CD14-positive monocyte (primary cell): ENCODE measurements at regions not wholly inside any gene's neighbourhood (a gene's known extent, or its start where the extent isn't known, plus 50 kb on each side); places are given as distances from the start of the nearest gene placed in this dataset.

ENCODE experiments used
- DNase-seq, 3 donors: peaks; one replicate each; pipeline ENCODE4 v3.0.0-alpha.2; 2011 to 2022
- H2AFZ ChIP-seq: 2 replicates; pipeline ENCODE4 v1.6.0; 2012; ENCODE audit warnings: mild to moderate bottlenecking, low read depth, low read length, inconsistent platforms; ENCODE audit not compliant: insufficient read depth, poor library complexity, severe bottlenecking
- H3K27ac ChIP-seq, 2 donors: 1 replicate in 1 of 2; 2 replicates in 1 of 2; pipeline ENCODE4 v1.5.1; 2012 to 2013; ENCODE audit warnings: low read length in 2 of 2, control low read depth in 1 of 2, inconsistent platforms in 1 of 2, low read depth in 1 of 2, mild to moderate bottlenecking in 1 of 2
- H3K27me3 ChIP-seq, 2 donors: one replicate each; pipeline versions ENCODE4 v1.6.0 to v1.6.1; 2011 to 2013; ENCODE audit warnings: low read length in 2 of 2; ENCODE audit not compliant: control insufficient read depth in 2 of 2, insufficient read depth in 2 of 2
- H3K36me3 ChIP-seq, 2 donors: replicated peaks in 1 of 2; 1 replicate in 1 of 2; 2 replicates in 1 of 2; pipeline versions ENCODE4 v1.5.1 to v1.6.1; 2012 to 2013; ENCODE audit warnings: low read length in 2 of 2, control low read depth in 1 of 2, inconsistent platforms in 1 of 2, mild to moderate bottlenecking in 1 of 2; ENCODE audit not compliant: insufficient read depth in 2 of 2, control insufficient read depth in 1 of 2
- H3K4me1 ChIP-seq, 2 donors: 1 replicate in 1 of 2; 2 replicates in 1 of 2; pipeline versions ENCODE4 v1.5.1 to v1.6.1; 2012 to 2013; ENCODE audit warnings: low read length in 2 of 2, control low read depth in 1 of 2, inconsistent platforms in 1 of 2, mild to moderate bottlenecking in 1 of 2, moderate library complexity in 1 of 2; ENCODE audit not compliant: insufficient read depth in 2 of 2, control insufficient read depth in 1 of 2
- H3K4me2 ChIP-seq: replicated peaks from 2 replicates; pipeline ENCODE3; 2012; ENCODE audit warnings: low read length, moderate library complexity, mild to moderate bottlenecking; ENCODE audit not compliant: poor library complexity, severe bottlenecking; ENCODE audit errors: extremely low read depth
- H3K4me3 ChIP-seq, 3 experiments: fragments of 200-600 bp in 1 of 3; sonication (generic) in 1 of 3; replicated peaks in 1 of 3; 1 replicate in 2 of 3; 2 replicates in 1 of 3; pipeline ENCODE4 v1.5.1; 2011 to 2013; ENCODE audit warnings: low read length in 3 of 3, mild to moderate bottlenecking in 3 of 3, control low read depth in 2 of 3, low read depth in 2 of 3, inconsistent platforms in 1 of 3, moderate library complexity in 1 of 3
- H3K79me2 ChIP-seq: 2 replicates; pipeline ENCODE4 v1.6.0; 2012; ENCODE audit warnings: mild to moderate bottlenecking, control low read depth, inconsistent platforms, low read length, moderate library complexity; ENCODE audit not compliant: insufficient read depth
- H3K9ac ChIP-seq: 2 replicates; pipeline ENCODE4 v1.6.0; 2017; ENCODE audit warnings: low read length, mild to moderate bottlenecking; ENCODE audit not compliant: insufficient read depth, poor library complexity, severe bottlenecking
- H3K9me3 ChIP-seq, 2 donors: replicated peaks in 1 of 2; 1 replicate in 1 of 2; 2 replicates in 1 of 2; pipeline versions ENCODE4 v1.5.1 to v1.6.1; 2012 to 2013; ENCODE audit warnings: low read length in 2 of 2, control low read depth in 1 of 2; ENCODE audit not compliant: control insufficient read depth in 1 of 2, insufficient read depth in 1 of 2
- H4K20me1 ChIP-seq: 2 replicates; pipeline ENCODE4 v1.6.0; 2012; ENCODE audit warnings: mild to moderate bottlenecking, low read length, control low read depth, moderate library complexity; ENCODE audit not compliant: insufficient read depth
- H3K27ac Mint-ChIP-seq, 7 donors: one replicate each; pipeline ENCODE4 v1.8.0; 2020; ENCODE audit warnings: mild to moderate bottlenecking in 7 of 7, mixed read lengths in 7 of 7, moderate library complexity in 6 of 7, inconsistent platforms in 2 of 7
- H3K27me3 Mint-ChIP-seq, 3 donors: one replicate each; pipeline ENCODE4 v1.8.0; 2021 to 2022; ENCODE audit warnings: low read depth in 3 of 3, mild to moderate bottlenecking in 3 of 3, mixed read lengths in 3 of 3, moderate library complexity in 3 of 3, inconsistent platforms in 1 of 3
- H3K36me3 Mint-ChIP-seq, 2 donors: one replicate each; pipeline ENCODE4 v1.8.0; 2020; ENCODE audit warnings: mixed read lengths in 2 of 2, inconsistent platforms in 1 of 2, mild to moderate bottlenecking in 1 of 2
- H3K4me1 Mint-ChIP-seq: one replicate; pipeline ENCODE4 v1.8.0; 2020; ENCODE audit warnings: mild to moderate bottlenecking, mixed read lengths
- H3K4me3 Mint-ChIP-seq, 2 donors: one replicate each; pipeline ENCODE4 v1.8.0; 2020; ENCODE audit warnings: mild to moderate bottlenecking in 2 of 2, mixed read lengths in 2 of 2, moderate library complexity in 1 of 2
- H3K9me3 Mint-ChIP-seq, 7 donors: one replicate each; pipeline ENCODE4 v1.8.0; 2020 to 2022; ENCODE audit warnings: mixed read lengths in 7 of 7, mild to moderate bottlenecking in 6 of 7, moderate library complexity in 6 of 7, inconsistent platforms in 2 of 7
- CTCF ChIP-seq: fragments of 200-600 bp; IDR thresholded peaks from one replicate; pipeline ENCODE4 v1.8.0; 2022; ENCODE audit warnings: antibody characterized with exemption, mild to moderate bottlenecking
- WGBS: methylation state at CpG from one replicate; pipeline ENCODE4 v1.1.5; 2013; ENCODE audit warnings: missing lambda C conversion rate; ENCODE audit not compliant: insufficient coverage; 5-methylcytosine and 5-hydroxymethylcytosine counted together
- intact Hi-C, 2 donors: fragments of 100-400 bp; cut with micrococcal nuclease; formaldehyde crosslinking; loops; one replicate each; pipeline versions ENCODE4 v1.15.0 to v1.15.1; 2023

GRCh38 chr11:13134886-13135285 lies 125.8 kb downstream of the RASSF10 start:
- Histone ChIP-seq H3K27me3 (peaks cover 0 to 7% of the 10 kb centered on the region in 2 donors), H3K9ac (no peak overlapping the region), H3K4me1 (peaks cover 0 to 4% of the 10 kb centered on the region in 2 donors), H3K27ac (no peak overlapping the region), H3K36me3 (no peaks in the 10 kb centered on the region), H3K79me2 (no peaks in the 10 kb centered on the region), H3K9me3 (no peaks in the 10 kb centered on the region), H3K4me3 (no peak overlapping the region), H2AFZ (no peak overlapping the region), H3K4me2 (no peak overlapping the region), H4K20me1 (no peaks in the 10 kb centered on the region)
- intact Hi-C loops, result no loop called here
- no peak overlapping the region for H3K27ac Mint-ChIP-seq
- no peak for TF ChIP-seq CTCF
- WGBS, result 67% methylated on average over 1 of the region's 2 CpGs
- H3K9me3 Mint-ChIP-seq, result peaks cover 0 to 21% (median 6%) of the 10 kb centered on the region in 7 donors
- no peaks in the 10 kb centered on the region for H3K36me3 Mint-ChIP-seq
- H3K4me3 Mint-ChIP-seq, result no peak overlapping the region
- DNase-seq, result no peak
- H3K27me3 Mint-ChIP-seq, result peaks cover 3 to 19% (median 7%) of the 10 kb centered on the region in 3 donors
- peaks cover 6% of the 10 kb centered on the region for H3K4me1 Mint-ChIP-seq

GRCh38 chr11:13135385-13136271 lies 126.5 kb downstream of the RASSF10 start:
- peaks cover 0 to 7% of the 10 kb centered on the region in 2 donors for H3K27me3 ChIP-seq
- peak overlapping the region in 1 of 2 donors; percentile 2 for H3K4me3 Mint-ChIP-seq
- no peaks in the 10 kb centered on the region for H3K79me2 ChIP-seq
- no peaks in the 10 kb centered on the region for H3K9me3 ChIP-seq
- H2AFZ ChIP-seq, result no peak overlapping the region
- intact Hi-C loops, result no loop called here
- H3K4me1 ChIP-seq, result peaks cover 0 to 4% of the 10 kb centered on the region in 2 donors
- TF ChIP-seq CTCF, result no peak
- no peak overlapping the region for H3K27ac ChIP-seq
- no peaks in the 10 kb centered on the region for H4K20me1 ChIP-seq
- no peaks in the 10 kb centered on the region for H3K36me3 Mint-ChIP-seq
- H3K4me2 ChIP-seq, result no peak overlapping the region
- no peaks in the 10 kb centered on the region for H3K36me3 ChIP-seq
- DNase-seq, result no peak
- peaks cover 3 to 23% (median 7%) of the 10 kb centered on the region in 3 donors for H3K27me3 Mint-ChIP-seq
- H3K4me3 ChIP-seq, result no peak overlapping the region
- H3K9me3 Mint-ChIP-seq, result peaks cover 0 to 20% (median 4%) of the 10 kb centered on the region in 7 donors
- peaks cover 6% of the 10 kb centered on the region for H3K4me1 Mint-ChIP-seq
- no CpG with 5 or more reads among the region's 3 CpGs for WGBS
- no peak overlapping the region for H3K9ac ChIP-seq
- H3K27ac Mint-ChIP-seq, result peak overlapping the region in 1 of 7 donors; percentile 20
